GM18861 (cell line): ENCODE measurements at regions not wholly inside any gene's neighbourhood (a gene's known extent, or its start where the extent isn't known, plus 50 kb on each side); places are given as distances from the start of the nearest gene placed in this dataset.
"Not testable (repeated sequence)": the region's sequence is repeated elsewhere in the genome, so short reads cannot be mapped to it uniquely, and the experiment has no call there.

Source experiments
- ATAC-seq: cut with Tn5 transposase; IDR thresholded peaks from one replicate; pipeline ENCODE4 v1.9.1; 2021; ENCODE audit not compliant: unreplicated experiment

GRCh38 chr10:76815505-76815904 is 822.1 kb downstream of the KCNMA1 start:
- ATAC-seq = not testable (repeated sequence)

GRCh38 chr10:76811430-76811829 is 826.2 kb downstream of the KCNMA1 start:
- ATAC-seq = no peak

- no peak for ATAC-seq
Observed at GRCh38 chr10:76788452-76788811, 849.2 kb downstream of the KCNMA1 start.

- ATAC-seq = no peak
Observed at GRCh38 chr10:76787746-76788451, 849.7 kb downstream of the KCNMA1 start.

GRCh38 chr10:76786504-76787072 is 851.0 kb downstream of the KCNMA1 start:
- ATAC-seq = no peak

GRCh38 chr10:76784076-76784475 is 853.5 kb downstream of the KCNMA1 start:
- no peak for ATAC-seq

- no peak for ATAC-seq
Observed at GRCh38 chr10:76779796-76780301, 857.8 kb downstream of the KCNMA1 start.

- no peak for ATAC-seq
Observed at GRCh38 chr10:76778914-76779795, 858.5 kb downstream of the KCNMA1 start.

- ATAC-seq = no peak
Observed at GRCh38 chr10:76774987-76775603, 862.5 kb downstream of the KCNMA1 start.

GRCh38 chr10:76769582-76769981 is 868.0 kb downstream of the KCNMA1 start:
- no peak for ATAC-seq

- no peak for ATAC-seq
Observed at GRCh38 chr10:76769161-76769560, 868.4 kb downstream of the KCNMA1 start.

- no peak for ATAC-seq
Observed at GRCh38 chr10:76766682-76767081, 870.9 kb downstream of the KCNMA1 start.

- not testable (repeated sequence) for ATAC-seq
Observed at GRCh38 chr10:76764921-76765320, 872.7 kb downstream of the KCNMA1 start.

GRCh38 chr10:76764177-76764576 is 873.4 kb downstream of the KCNMA1 start:
- no peak for ATAC-seq

- no peak for ATAC-seq
Observed at GRCh38 chr10:76763376-76763775, 874.2 kb downstream of the KCNMA1 start.

- no peak for ATAC-seq
Observed at GRCh38 chr10:76759681-76760080, 877.9 kb downstream of the KCNMA1 start.

- ATAC-seq = no peak
Observed at GRCh38 chr10:76743169-76743568, 894.4 kb downstream of the KCNMA1 start.

- ATAC-seq = no peak
Observed at GRCh38 chr10:76740514-76740913, 897.1 kb downstream of the KCNMA1 start.

- no peak for ATAC-seq
Observed at GRCh38 chr10:76738991-76739390, 898.6 kb downstream of the KCNMA1 start.

- ATAC-seq = no peak
Observed at GRCh38 chr10:76736815-76737618, 900.6 kb downstream of the KCNMA1 start.
